GM21360 (cell line): ENCODE measurements at regions not wholly inside any gene's neighbourhood (a gene's known extent, or its start where the extent isn't known, plus 50 kb on each side); places are given as distances from the start of the nearest gene placed in this dataset.
"Not testable (repeated sequence)": the region's sequence is repeated elsewhere in the genome, so short reads cannot be mapped to it uniquely, and the experiment has no call there.

Experiments
- ATAC-seq: cut with Tn5 transposase; IDR thresholded peaks from one replicate; pipeline ENCODE4 v1.9.1; 2021; ENCODE audit warnings: mild to moderate bottlenecking, moderate library complexity; ENCODE audit not compliant: unreplicated experiment

- no peak for ATAC-seq
Observed at GRCh38 chr2:3899536-3900155, 196.3 kb downstream of the DCDC2C start.

GRCh38 chr2:3902131-3902530 is 198.8 kb downstream of the DCDC2C start:
- ATAC-seq = no peak

GRCh38 chr2:3904061-3904460 is 200.7 kb downstream of the DCDC2C start:
- no peak for ATAC-seq

GRCh38 chr2:3908498-3908897 is 205.1 kb downstream of the DCDC2C start:
- not testable (repeated sequence) for ATAC-seq

- ATAC-seq = no peak
Observed at GRCh38 chr2:3911882-3912455, 208.6 kb downstream of the DCDC2C start.

- no peak for ATAC-seq
Observed at GRCh38 chr2:3913166-3913565, 209.8 kb downstream of the DCDC2C start.

- ATAC-seq = no peak
Observed at GRCh38 chr2:3914241-3914640, 210.9 kb downstream of the DCDC2C start.

- ATAC-seq = no peak
Observed at GRCh38 chr2:3927031-3927430, 223.7 kb downstream of the DCDC2C start.

GRCh38 chr2:3929374-3929773 is 226.0 kb downstream of the DCDC2C start:
- ATAC-seq = no peak

- ATAC-seq = no peak
Observed at GRCh38 chr2:3930246-3930645, 226.9 kb downstream of the DCDC2C start.

GRCh38 chr2:3940661-3941060 is 237.3 kb downstream of the DCDC2C start:
- ATAC-seq = no peak

GRCh38 chr2:3942841-3943240 is 239.5 kb downstream of the DCDC2C start:
- no peak for ATAC-seq

- no peak for ATAC-seq
Observed at GRCh38 chr2:3944071-3944470, 240.7 kb downstream of the DCDC2C start.

- no peak for ATAC-seq
Observed at GRCh38 chr2:3944841-3945240, 241.5 kb downstream of the DCDC2C start.

GRCh38 chr2:3948191-3948590 is 244.8 kb downstream of the DCDC2C start:
- ATAC-seq = no peak

GRCh38 chr2:3951131-3951954 is 248.0 kb downstream of the DCDC2C start:
- ATAC-seq = no peak

- no peak for ATAC-seq
Observed at GRCh38 chr2:3952866-3953516, 249.6 kb downstream of the DCDC2C start.

GRCh38 chr2:3954261-3954660 is 250.9 kb downstream of the DCDC2C start:
- no peak for ATAC-seq

- no peak for ATAC-seq
Observed at GRCh38 chr2:3956406-3956805, 253.0 kb downstream of the DCDC2C start.

GRCh38 chr2:3956892-3957291 is 253.5 kb downstream of the DCDC2C start:
- ATAC-seq = no peak

GRCh38 chr2:3958465-3958864 is 255.1 kb downstream of the DCDC2C start:
- no peak for ATAC-seq

GRCh38 chr2:3958969-3959368 is 255.6 kb downstream of the DCDC2C start:
- no peak for ATAC-seq
